Stimulated activated CD4-positive, alpha-beta T cell treated with anti-CD3 and anti-CD28 coated beads, Interleukin-2, amount 100 ng/mL, for 4 hours (primary cell): ENCODE measurements at regions not wholly inside any gene's neighbourhood (a gene's known extent, or its start where the extent isn't known, plus 50 kb on each side); places are given as distances from the start of the nearest gene placed in this dataset.
"Not testable (repeated sequence)": the region's sequence is repeated elsewhere in the genome, so short reads cannot be mapped to it uniquely, and the experiment has no call there.

Experiments used
- DNase-seq: peaks from one replicate; pipeline ENCODE4 v3.0.0-alpha.2; 2020; ENCODE audit warnings: low read depth

DNA sequence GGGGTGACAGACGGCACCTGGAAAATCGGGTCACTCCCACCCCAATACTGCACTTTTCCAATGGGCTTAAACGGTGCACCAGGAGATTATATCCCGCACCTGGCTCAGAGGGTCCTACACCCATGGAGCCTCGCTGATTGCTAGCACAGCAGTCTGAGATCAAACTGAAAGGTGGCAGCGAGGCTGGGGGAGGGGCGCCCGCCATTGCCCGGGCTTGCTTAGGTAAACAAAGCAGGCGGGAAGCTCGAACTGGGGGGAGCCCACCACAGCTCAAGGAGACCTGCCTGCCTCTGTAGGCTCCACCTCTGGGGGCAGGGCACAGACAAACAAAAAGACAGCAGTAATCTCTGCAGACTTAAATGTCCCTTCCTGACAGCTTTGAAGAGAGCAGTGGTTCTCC lies 208.1 kb downstream of the SLC38A4 start:
- DNase-seq, result not testable (repeated sequence)

GRCh38 chr12:46617167-46617566 lies 208.6 kb downstream of the SLC38A4 start:
- DNase-seq, result no peak

DNA sequence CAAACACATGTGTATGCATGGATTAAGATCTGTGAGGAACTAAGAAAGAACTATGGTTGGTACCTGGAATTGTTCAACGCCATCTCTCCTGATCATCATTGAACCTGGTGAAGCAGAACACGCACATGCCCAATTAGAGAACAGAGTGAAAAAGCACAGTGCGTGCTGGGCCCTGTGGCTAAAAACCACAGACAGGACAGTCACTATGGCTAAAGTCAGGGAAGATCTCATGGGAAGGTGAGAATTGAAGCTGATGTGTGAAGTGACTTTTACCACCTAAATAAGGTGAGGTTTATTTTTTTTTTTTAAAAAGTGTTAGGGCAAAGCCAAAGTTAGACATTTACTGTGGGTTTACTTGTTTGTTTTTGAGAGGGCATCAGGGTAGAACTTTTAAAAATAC lies 215.0 kb downstream of the SLC38A4 start:
- DNase-seq, result no peak

- no peak for DNase-seq
These were observed 216.1 kb downstream of the SLC38A4 start for GRCh38 chr12:46609674-46610073.

GRCh38 chr12:46609273-46609623 lies 216.5 kb downstream of the SLC38A4 start:
- DNase-seq, result no peak

GRCh38 chr12:46608431-46609272 lies 217.1 kb downstream of the SLC38A4 start:
- no peak for DNase-seq

DNA sequence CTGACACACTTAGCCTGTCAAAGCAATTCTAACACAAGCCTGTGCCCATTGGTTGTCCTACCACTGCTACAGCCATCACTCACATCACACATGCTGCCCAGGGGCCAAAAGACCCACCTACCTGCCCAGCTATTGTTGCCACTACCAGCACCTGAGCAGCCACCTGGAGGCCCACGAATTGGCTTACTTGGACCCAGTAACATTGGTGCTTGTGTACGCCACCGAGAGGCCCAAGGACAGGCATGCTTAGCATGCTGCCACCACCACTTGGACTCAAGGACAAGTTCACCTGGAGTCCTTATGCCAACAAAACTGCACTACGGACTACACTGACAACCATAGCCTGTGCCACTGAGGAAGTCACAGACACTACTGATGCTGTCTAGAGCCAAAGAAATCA lies 221.1 kb downstream of the SLC38A4 start:
- no peak for DNase-seq

DNA sequence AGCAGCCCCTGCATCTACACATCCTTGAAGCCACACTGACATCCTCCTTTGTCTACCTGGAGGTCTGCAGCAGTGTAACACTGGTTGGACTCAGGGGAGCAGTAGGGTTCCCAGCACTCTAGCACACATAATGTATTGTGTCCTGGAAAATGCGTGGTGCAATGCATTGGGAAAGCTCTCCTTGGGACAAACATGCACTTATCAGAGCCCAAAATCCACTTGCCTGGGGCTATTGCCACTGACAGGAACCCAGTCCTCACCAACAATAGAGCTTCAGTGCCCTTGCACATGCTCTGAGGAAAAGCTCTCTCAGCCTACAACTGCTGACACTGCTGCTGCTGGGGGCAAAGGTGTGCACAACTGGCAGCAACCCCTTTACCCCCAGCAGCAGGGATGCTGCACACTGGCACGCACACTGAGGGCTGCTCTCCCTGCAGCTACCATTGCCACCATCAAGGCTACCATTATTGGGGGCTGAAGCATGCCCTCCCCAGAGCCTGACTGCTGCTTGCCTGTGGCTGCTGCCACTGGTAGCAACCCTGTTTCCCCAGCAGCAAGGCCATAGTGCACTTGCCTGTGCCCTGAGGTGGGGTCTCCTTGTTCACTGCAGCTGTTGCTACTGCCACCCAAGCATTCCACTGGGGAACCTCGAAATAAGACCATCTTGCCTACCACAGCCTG lies 221.9 kb downstream of the SLC38A4 start:
- no peak for DNase-seq

DNA sequence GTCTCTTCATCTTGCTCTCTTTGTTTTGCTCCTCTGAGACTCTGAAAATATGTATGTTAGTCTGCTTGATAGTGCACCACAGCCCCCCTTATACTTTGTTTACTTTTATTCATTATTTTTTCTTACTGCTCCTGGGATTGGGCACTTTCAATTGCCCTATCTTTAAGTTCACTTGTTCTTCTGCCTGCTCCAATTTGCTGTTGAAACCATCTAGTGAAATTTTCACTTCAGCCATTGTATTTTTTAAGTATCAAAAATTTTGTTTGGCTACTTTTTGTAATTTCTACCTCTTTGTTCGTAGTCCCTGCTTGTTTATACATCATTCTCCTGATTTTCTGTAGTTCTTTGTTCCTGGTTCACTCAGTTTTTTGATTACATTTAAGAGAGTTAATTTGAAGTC lies 223.3 kb downstream of the SLC38A4 start:
- no peak for DNase-seq

DNA sequence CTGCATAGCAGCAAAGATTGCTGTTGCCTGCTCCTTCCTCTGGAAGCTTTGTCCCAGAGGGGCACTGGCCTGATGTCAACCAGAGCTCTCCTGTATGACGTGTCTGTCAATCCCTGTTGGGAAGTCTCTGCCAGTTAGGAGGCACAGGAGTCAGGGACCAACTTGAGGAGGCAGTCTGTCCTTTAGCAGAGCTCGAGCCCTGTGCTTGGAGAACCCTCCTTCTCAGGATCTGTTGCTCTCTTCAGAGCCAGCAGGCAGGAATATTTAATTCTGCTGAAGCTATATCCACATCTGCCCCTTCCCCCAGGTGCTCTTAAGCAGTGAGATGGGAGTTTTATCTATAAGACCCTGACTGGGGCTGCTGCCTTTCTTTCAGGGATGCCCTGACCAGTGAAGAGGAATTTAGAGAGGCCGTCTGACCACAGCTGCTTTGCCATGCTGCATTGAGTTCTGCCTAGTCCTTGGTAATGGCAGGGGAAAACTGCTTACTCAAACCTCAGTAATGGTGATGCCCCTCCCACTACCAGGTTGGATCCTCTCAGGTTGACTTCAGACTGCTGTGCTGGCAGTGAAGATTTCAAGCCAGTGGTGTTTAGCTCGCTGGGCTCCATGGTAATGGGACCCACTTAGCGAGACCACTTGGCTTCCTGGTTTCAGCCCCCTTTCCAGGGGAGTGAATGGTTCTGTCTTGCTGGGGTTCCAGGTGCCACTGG lies 218.6 kb upstream of the SLC38A2 start:
- no peak for DNase-seq

DNA sequence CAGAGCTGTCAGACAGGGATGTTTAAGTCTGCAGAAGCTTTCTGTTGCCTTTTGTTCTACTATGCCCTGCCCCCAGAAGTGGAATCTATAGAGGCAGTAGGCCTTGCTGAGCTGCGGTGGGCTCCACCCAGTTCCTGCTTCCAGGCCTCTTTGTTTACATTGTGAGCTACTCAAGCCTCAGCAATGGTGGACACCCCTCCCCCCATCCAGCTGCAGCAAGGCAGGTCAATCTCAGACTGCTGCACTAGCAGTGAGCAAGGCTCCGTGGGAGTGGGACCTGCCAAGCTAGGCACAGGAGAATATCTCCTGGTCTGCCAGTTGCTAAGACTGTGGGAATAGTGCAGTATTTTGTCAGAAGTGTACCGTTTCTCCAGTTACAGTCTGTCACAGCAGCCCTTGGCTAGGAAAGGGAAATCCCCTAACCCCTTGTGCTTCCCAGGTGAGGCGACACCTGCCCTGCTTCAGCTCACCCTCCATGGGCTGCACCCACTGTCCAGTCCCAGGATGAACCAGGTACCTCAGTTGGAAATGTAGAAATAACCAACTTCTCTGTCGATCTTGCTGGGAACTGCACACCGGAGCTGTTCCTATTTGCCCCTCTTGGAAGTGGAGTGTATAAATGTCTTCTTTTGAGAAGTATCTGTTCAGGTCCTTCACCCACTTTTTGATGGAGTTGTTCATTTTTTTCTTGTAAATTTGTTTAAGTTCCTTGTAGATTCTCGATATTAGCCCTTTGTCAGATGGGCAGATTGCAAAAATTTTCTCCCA lies 213.5 kb upstream of the SLC38A2 start:
- DNase-seq, result no peak

GRCh38 chr12:46584098-46584497 lies 211.5 kb upstream of the SLC38A2 start:
- DNase-seq, result not testable (repeated sequence)

DNA sequence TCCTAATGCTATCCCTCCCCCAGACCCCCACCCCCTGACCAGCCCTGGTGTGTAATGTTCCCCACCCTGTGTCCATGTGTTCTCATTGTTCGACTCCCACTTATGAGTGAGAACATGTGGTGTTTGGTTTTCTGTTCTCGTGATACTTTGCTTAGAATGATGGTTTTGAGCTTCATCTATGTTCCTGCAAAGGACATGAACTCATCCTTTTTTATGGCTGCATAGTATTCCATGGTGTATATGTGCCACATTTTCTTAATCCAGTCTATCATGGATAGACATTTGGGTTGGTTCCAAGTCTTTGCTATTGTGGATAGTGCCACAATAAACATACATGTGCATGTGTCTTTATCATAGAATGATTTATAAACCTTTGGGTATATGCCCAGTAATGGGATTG lies 209.4 kb upstream of the SLC38A2 start:
- not testable (repeated sequence) for DNase-seq

- no peak for DNase-seq
These were observed 207.9 kb upstream of the SLC38A2 start for GRCh38 chr12:46580445-46580844.

- DNase-seq, result no peak
These were observed 206.9 kb upstream of the SLC38A2 start for GRCh38 chr12:46579474-46579873.

- no peak for DNase-seq
These were observed 205.8 kb upstream of the SLC38A2 start for GRCh38 chr12:46578190-46578982.

DNA sequence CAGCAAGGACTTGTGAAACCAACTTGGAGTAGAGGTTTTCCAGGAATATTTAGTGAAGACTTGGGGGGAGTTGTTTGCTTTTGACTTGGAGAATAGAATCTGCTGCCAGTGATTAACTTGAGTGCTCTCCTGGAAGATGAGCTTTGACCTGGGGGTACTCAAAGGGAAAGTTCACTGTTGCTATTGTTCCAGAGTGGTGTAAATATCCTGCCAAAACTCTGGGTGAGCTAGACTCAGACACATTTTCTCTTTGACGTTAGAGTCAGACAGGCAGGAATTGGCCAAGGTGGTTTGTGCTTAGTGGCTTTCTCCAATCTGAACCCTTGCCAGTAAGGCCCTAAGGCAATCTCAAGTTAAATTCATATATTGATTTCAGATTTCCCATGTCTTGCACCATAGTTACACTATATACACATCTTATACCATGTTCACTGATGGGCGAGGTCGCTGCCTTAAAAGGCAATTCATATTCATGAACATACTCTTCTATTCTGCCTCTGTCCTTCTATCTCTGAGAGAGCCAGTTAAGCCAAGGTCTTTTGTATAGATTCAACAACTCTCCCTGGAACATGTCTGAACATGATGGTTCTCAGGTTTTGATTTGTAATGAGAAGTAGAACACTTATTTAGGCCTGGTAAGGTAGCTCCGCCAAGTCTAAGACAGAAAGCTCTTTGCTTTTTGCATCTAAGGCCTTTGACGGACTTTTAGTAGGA lies 204.6 kb upstream of the SLC38A2 start:
- no peak for DNase-seq

GRCh38 chr12:46574847-46575246 lies 202.3 kb upstream of the SLC38A2 start:
- no peak for DNase-seq

DNA sequence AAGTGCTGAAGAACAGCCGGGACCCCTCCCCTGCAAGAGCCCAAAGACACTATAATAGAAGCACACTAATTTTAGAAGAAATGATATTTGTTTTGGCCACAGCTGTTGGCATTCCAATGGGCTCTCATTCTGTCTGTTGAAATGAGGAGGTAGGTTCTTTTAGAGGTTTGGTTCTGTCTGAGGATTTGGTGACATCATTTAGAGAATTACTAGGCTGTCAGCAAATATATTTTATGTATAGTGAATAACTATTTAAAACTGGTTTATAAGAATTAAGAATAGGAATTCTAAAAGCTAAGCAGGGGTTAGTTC lies 200.7 kb upstream of the SLC38A2 start:
- no peak for DNase-seq

GRCh38 chr12:46572644-46573346 lies 200.2 kb upstream of the SLC38A2 start:
- DNase-seq, result no peak
